OCI-LY7 (cell line): ENCODE measurements at regions not wholly inside any gene's neighbourhood (a gene's known extent, or its start where the extent isn't known, plus 50 kb on each side); places are given as distances from the start of the nearest gene placed in this dataset.

Experiments used
- CTCF ChIP-seq: fragments of 200-600 bp; sonication (generic); conservative IDR thresholded peaks from 2 replicates; pipeline ENCODE4 v1.5.1; 2014; ENCODE audit warnings: mild to moderate bottlenecking, antibody characterized with exemption, low read length, moderate library complexity, mixed read lengths
- EZH2phosphoT487 ChIP-seq: fragments of 200-600 bp; sonication (generic); IDR thresholded peaks from 2 replicates; pipeline ENCODE4 v1.6.1; 2018; ENCODE audit warnings: low read depth, borderline replicate concordance, mild to moderate bottlenecking, mixed run types, antibody characterized with exemption, low read length, moderate library complexity, mixed read lengths

GRCh38 chrX:137424679-137425078 is 141.2 kb upstream of the ZIC3 start:
- no peak for TF ChIP-seq EZH2phosphoT487
- TF ChIP-seq CTCF, result no peak
